ENCODE measurements at regions not wholly inside any gene's neighbourhood (a gene's known extent, or its start where the extent isn't known, plus 50 kb on each side); places are given as distances from the start of the nearest gene placed in this dataset.
A peak's percentile ranks its signal among the peaks of the same experiment; 100 is the strongest.
"Not testable (repeated sequence)": the region's sequence is repeated elsewhere in the genome, so short reads cannot be mapped to it uniquely, and the experiment has no call there.

DNA sequence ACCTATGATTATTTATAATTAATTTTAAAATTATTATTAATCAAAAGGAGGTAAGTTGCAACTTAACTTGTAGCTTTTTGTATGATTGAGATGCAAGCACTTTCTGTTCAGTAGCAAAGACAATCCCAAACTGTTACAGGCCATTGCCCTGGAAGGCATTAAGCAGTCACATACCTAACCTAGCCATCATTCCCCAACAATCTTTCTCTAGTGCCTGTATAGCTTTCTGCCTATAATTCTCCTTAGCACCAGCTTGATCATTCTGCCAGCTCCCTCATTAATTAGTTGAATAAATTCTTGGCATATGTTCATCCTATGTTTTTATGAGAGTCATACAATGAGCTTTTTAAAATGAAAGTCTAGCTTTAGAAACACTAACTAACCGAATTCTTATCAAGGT, 178.9 kb upstream of the TMEM106B start:
- no peak for DNase-seq (ENCODE audit: low read depth)
- H3K9ac ChIP-seq (ENCODE audit: low read length) = no peak overlapping the region
- no peaks in the 10 kb centered on the region for H3K4me1 ChIP-seq (ENCODE audit: control insufficient read depth, insufficient read depth, low read length)
- no peak overlapping the region for H3K4me3 ChIP-seq (ENCODE audit: low read length)
- no peaks in the 10 kb centered on the region for H3K9me3 ChIP-seq (ENCODE audit: control insufficient read depth, low read length)
- no peaks in the 10 kb centered on the region for H3K36me3 ChIP-seq (ENCODE audit: control insufficient read depth, insufficient read depth, low read length, severe bottlenecking)
- no peaks in the 10 kb centered on the region for H3K27me3 ChIP-seq (replicated peaks; ENCODE audit: control insufficient read depth, insufficient read depth, low read length)

DNA sequence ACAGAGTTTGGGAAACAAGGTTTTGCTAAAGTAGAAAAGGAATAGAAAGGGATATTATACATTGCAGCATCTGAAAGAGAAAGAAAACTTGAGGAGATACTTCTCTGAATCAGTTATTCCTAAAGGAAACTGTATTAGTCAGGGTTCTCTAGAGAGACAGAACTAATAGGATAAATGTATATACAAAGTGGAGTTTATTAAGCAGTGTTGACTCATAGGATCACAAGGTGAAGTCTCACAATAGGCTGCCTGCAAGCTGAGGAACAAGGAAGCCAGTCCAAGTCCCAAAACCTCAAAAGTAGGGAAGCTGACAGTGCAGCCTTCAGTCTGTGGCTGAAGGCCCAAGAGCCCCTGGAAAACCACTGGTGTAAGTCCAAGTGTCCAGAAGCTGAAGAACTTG, 167.6 kb upstream of the TMEM106B start:
- not testable (repeated sequence) for H3K9me3 ChIP-seq (ENCODE audit: control insufficient read depth, low read length); H3K27me3 ChIP-seq (replicated peaks; ENCODE audit: control insufficient read depth, insufficient read depth, low read length); DNase-seq (ENCODE audit: low read depth); H3K9ac ChIP-seq (ENCODE audit: low read length); H3K4me3 ChIP-seq (ENCODE audit: low read length); H3K4me1 ChIP-seq (ENCODE audit: control insufficient read depth, insufficient read depth, low read length); H3K36me3 ChIP-seq (ENCODE audit: control insufficient read depth, insufficient read depth, low read length, severe bottlenecking)

DNA sequence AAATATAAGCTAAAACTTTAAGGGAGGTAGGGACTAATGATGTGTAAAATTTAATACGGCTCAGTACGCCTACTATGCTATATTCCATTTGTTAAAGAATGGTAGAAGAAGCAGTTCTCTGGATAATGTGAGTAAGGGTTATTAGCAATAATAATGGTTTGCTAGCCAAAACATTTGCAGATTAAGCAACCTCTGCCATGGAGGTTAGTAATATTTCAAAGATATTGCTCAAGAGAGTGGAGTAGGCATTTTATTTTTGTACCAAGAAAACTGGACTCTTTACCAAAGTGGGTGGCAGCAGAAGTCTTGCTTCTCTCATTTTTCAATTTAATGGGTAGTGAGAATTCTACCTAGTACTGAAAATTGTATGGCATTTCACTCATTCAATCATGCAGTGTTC, 158.9 kb upstream of the TMEM106B start:
- Histone ChIP-seq H3K4me3 (ENCODE audit: low read length) (no peak overlapping the region), H3K4me1 (ENCODE audit: control insufficient read depth, insufficient read depth, low read length) (peaks cover 5% of the 10 kb centered on the region), H3K9me3 (ENCODE audit: control insufficient read depth, low read length) (peaks cover 15% of the 10 kb centered on the region), H3K36me3 (ENCODE audit: control insufficient read depth, insufficient read depth, low read length, severe bottlenecking) (no peaks in the 10 kb centered on the region), H3K27me3 (replicated peaks; ENCODE audit: control insufficient read depth, insufficient read depth, low read length) (no peaks in the 10 kb centered on the region), H3K9ac (ENCODE audit: low read length) (no peak overlapping the region)
- no peak for DNase-seq (ENCODE audit: low read depth)

DNA sequence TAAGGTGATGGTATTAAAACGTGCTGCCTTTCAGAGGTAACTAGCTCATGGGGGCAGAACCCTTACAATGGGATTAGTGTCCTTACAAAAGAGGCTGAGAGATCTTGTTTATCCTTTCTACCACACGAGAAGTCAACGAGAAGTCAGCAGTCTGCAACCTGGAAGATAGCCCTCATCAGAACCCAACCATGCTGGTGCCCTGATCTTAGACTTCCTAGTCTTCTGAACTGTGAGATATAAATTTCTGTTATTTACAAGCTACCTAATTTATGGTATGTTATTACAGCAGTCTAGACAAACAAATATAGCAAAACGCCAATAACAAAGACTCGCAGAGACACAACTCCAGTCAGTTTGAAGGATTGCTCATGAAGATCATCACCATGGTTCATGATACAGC, 157.5 kb upstream of the TMEM106B start:
- H3K9ac ChIP-seq (ENCODE audit: low read length) = no peak overlapping the region
- H3K27me3 ChIP-seq (replicated peaks; ENCODE audit: control insufficient read depth, insufficient read depth, low read length) = no peaks in the 10 kb centered on the region
- H3K4me1 ChIP-seq (ENCODE audit: control insufficient read depth, insufficient read depth, low read length) = peaks cover 5% of the 10 kb centered on the region
- H3K36me3 ChIP-seq (ENCODE audit: control insufficient read depth, insufficient read depth, low read length, severe bottlenecking) = no peaks in the 10 kb centered on the region
- no peak for DNase-seq (ENCODE audit: low read depth)
- peaks cover 28% of the 10 kb centered on the region for H3K9me3 ChIP-seq (ENCODE audit: control insufficient read depth, low read length)
- H3K4me3 ChIP-seq (ENCODE audit: low read length) = no peak overlapping the region

DNA sequence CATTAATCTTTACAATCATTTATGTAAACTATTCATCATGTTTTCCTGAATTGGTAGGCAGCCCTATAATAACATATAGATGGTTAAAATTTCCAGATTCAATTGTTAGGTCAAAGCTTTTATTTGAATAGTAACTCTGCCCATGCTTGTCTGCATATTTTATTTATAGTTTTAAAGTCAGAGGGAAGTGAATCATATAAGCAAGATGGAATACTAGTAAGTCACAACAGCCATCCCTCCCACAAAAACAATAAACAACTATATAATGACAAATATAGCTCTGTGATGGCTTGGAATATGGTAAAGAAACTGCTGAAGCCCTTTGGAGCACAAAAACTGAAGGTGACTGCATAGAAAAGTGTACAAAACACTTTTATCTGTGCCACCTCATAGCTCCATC, 156.3 kb upstream of the TMEM106B start:
- no peak overlapping the region for H3K9ac ChIP-seq (ENCODE audit: low read length)
- H3K4me1 ChIP-seq (ENCODE audit: control insufficient read depth, insufficient read depth, low read length) = peaks cover 5% of the 10 kb centered on the region
- H3K4me3 ChIP-seq (ENCODE audit: low read length) = no peak overlapping the region
- no peak for DNase-seq (ENCODE audit: low read depth)
- no peaks in the 10 kb centered on the region for H3K36me3 ChIP-seq (ENCODE audit: control insufficient read depth, insufficient read depth, low read length, severe bottlenecking)
- no peaks in the 10 kb centered on the region for H3K27me3 ChIP-seq (replicated peaks; ENCODE audit: control insufficient read depth, insufficient read depth, low read length)
- H3K9me3 ChIP-seq (ENCODE audit: control insufficient read depth, low read length) = peaks cover 29% of the 10 kb centered on the region

DNA sequence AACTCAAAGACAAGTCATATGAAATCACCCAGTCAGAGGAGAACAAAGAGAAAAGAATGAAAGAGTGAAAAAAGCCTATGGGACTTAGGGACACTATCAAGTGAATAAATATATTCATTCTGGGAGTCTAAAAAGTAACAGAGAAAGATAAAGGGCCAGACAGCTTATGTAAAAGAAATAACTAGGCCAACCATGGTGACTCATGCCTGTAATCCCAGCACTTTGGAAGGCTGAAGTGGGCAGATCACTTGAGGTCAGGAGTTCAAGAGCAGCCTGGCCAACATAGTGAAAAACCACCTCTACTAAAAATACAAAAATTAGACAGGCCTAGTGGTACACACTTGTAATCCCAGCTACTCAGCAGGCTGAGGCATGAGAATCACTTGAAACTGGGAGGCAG, 154.7 kb upstream of the TMEM106B start:
- H3K4me3 ChIP-seq (ENCODE audit: low read length) = no peak overlapping the region
- no peak overlapping the region for H3K9ac ChIP-seq (ENCODE audit: low read length)
- H3K4me1 ChIP-seq (ENCODE audit: control insufficient read depth, insufficient read depth, low read length) = peaks cover 5% of the 10 kb centered on the region
- H3K36me3 ChIP-seq (ENCODE audit: control insufficient read depth, insufficient read depth, low read length, severe bottlenecking) = no peaks in the 10 kb centered on the region
- no peak for DNase-seq (ENCODE audit: low read depth)
- peaks cover 29% of the 10 kb centered on the region for H3K9me3 ChIP-seq (ENCODE audit: control insufficient read depth, low read length)
- H3K27me3 ChIP-seq (replicated peaks; ENCODE audit: control insufficient read depth, insufficient read depth, low read length) = no peaks in the 10 kb centered on the region

DNA sequence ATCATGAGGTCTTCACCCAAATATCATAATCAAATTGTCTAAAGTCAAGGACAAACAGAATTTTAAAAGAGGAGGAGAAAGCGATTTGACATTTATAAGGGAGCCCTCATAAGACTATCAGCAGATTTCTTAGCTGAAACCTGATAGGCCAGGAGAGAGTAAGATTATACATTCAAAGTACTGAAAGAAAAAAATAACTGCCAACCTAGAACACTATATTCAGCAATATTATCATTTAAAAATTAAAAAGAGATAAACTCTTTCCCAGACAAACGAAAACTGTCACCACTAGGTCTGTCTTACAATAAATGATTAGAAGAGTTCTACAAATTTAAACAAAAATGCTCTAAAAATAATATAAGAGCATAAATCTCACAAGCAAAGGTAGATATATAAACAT, 154.1 kb upstream of the TMEM106B start:
- Histone ChIP-seq H3K27me3 (replicated peaks; ENCODE audit: control insufficient read depth, insufficient read depth, low read length) (no peaks in the 10 kb centered on the region), H3K4me3 (ENCODE audit: low read length) (peak overlapping the region; percentile 11), H3K4me1 (ENCODE audit: control insufficient read depth, insufficient read depth, low read length) (peaks cover 2% of the 10 kb centered on the region), H3K36me3 (ENCODE audit: control insufficient read depth, insufficient read depth, low read length, severe bottlenecking) (no peaks in the 10 kb centered on the region), H3K9ac (ENCODE audit: low read length) (no peak overlapping the region), H3K9me3 (ENCODE audit: control insufficient read depth, low read length) (peaks cover 29% of the 10 kb centered on the region)
- DNase-seq (ENCODE audit: low read depth) = no peak

DNA sequence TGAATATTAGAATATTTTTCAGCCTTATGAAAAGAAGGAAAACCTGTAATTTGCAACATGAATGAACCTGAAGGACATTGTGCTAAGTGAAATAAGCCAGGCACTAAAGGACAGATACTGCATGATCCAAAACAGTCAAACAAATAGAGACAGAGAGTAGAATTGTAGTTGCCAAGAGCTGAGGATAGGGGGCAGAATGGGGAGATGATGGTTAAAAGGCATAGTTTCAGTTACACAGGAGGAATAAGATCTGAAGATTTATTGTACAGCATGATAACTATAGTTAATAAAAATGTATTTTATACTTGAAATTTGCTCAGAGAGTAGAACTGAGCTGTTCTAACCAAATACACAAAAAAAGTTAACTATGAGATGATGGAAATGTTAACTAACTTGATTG, 149.0 kb upstream of the TMEM106B start:
- no peak overlapping the region for H3K9ac ChIP-seq (ENCODE audit: low read length)
- DNase-seq (ENCODE audit: low read depth) = no peak
- no peaks in the 10 kb centered on the region for H3K4me1 ChIP-seq (ENCODE audit: control insufficient read depth, insufficient read depth, low read length)
- no peaks in the 10 kb centered on the region for H3K27me3 ChIP-seq (replicated peaks; ENCODE audit: control insufficient read depth, insufficient read depth, low read length)
- H3K4me3 ChIP-seq (ENCODE audit: low read length) = no peak overlapping the region
- H3K9me3 ChIP-seq (ENCODE audit: control insufficient read depth, low read length) = peaks cover 15% of the 10 kb centered on the region
- H3K36me3 ChIP-seq (ENCODE audit: control insufficient read depth, insufficient read depth, low read length, severe bottlenecking) = no peaks in the 10 kb centered on the region

DNA sequence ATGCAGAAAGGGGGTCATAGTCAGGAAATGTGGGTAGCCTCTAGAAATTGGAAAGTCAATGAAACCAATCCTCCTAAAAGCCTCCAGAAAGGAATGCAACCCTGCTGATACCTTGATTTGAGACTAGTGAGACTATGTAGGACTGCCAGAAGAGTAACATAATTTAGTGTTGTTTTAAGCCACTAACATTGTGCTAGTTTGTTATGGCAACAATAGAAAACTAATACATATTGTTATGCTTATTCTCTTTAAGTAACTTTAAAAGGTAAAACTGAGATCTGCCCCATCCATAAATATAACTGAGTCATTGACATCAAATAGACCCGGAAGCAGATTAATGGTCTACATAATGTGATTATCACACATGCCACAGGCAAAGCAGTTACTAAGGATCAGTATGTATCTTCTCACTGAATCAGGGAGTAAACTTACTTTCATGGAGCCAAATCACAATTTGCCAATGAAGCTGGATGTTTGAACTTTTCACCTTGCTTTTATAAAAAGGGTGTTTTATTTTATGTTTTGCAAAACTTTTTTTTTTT, 146.4 kb upstream of the TMEM106B start:
- H3K9ac ChIP-seq (ENCODE audit: low read length) = no peak overlapping the region
- no peak for DNase-seq (ENCODE audit: low read depth)
- no peaks in the 10 kb centered on the region for H3K27me3 ChIP-seq (replicated peaks; ENCODE audit: control insufficient read depth, insufficient read depth, low read length)
- H3K4me1 ChIP-seq (ENCODE audit: control insufficient read depth, insufficient read depth, low read length) = no peaks in the 10 kb centered on the region
- H3K36me3 ChIP-seq (ENCODE audit: control insufficient read depth, insufficient read depth, low read length, severe bottlenecking) = no peaks in the 10 kb centered on the region
- H3K9me3 ChIP-seq (ENCODE audit: control insufficient read depth, low read length) = no peaks in the 10 kb centered on the region
- H3K4me3 ChIP-seq (ENCODE audit: low read length) = no peak overlapping the region

DNA sequence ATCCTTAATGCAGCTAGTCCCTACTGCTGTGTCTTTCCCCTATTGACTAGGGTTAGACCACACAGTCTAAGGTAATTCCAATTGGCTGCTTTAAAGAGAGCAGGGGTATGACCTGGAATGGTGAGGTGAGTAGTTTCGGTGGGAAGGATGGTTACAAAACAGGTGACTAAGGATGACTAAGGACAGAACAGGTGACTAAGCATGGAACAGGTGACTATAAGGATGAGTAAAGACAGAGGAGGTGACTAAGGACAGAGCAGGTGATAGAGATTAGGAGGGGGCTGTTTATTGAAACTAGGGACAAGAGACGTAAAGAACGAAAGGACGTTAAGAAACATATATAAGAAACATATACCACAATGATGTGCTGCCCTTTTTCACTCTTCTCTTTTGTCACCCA, 145.1 kb upstream of the TMEM106B start:
- Histone ChIP-seq H3K36me3 (ENCODE audit: control insufficient read depth, insufficient read depth, low read length, severe bottlenecking) (no peaks in the 10 kb centered on the region), H3K4me3 (ENCODE audit: low read length) (no peak overlapping the region), H3K27me3 (replicated peaks; ENCODE audit: control insufficient read depth, insufficient read depth, low read length) (no peaks in the 10 kb centered on the region), H3K9me3 (ENCODE audit: control insufficient read depth, low read length) (no peaks in the 10 kb centered on the region), H3K4me1 (ENCODE audit: control insufficient read depth, insufficient read depth, low read length) (no peaks in the 10 kb centered on the region), H3K9ac (ENCODE audit: low read length) (no peak overlapping the region)
- no peak for DNase-seq (ENCODE audit: low read depth)

DNA sequence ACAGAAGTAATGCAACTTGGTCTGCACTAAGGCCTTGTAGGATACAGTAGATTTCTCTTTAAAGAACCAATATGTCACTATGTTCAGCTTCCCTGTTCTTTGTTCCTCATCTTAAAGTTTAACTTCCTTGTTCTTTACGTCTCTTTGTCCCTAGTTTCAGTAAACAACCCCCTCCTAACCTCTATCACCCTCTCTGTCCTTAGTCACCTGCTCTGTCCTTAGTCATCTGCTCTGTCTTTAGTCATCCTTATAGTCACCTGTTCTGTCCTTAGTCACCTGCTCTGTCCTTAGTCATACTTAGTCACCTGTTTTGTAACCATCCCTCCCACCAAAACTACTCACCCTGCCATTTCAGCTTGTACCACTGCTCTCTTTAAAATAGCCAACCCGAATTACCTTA, 144.6 kb upstream of the TMEM106B start:
- Histone ChIP-seq H3K36me3 (ENCODE audit: control insufficient read depth, insufficient read depth, low read length, severe bottlenecking) (no peaks in the 10 kb centered on the region), H3K9me3 (ENCODE audit: control insufficient read depth, low read length) (no peaks in the 10 kb centered on the region), H3K4me3 (ENCODE audit: low read length) (no peak overlapping the region), H3K4me1 (ENCODE audit: control insufficient read depth, insufficient read depth, low read length) (no peaks in the 10 kb centered on the region), H3K27me3 (replicated peaks; ENCODE audit: control insufficient read depth, insufficient read depth, low read length) (no peaks in the 10 kb centered on the region), H3K9ac (ENCODE audit: low read length) (no peak overlapping the region)
- DNase-seq (ENCODE audit: low read depth) = no peak

DNA sequence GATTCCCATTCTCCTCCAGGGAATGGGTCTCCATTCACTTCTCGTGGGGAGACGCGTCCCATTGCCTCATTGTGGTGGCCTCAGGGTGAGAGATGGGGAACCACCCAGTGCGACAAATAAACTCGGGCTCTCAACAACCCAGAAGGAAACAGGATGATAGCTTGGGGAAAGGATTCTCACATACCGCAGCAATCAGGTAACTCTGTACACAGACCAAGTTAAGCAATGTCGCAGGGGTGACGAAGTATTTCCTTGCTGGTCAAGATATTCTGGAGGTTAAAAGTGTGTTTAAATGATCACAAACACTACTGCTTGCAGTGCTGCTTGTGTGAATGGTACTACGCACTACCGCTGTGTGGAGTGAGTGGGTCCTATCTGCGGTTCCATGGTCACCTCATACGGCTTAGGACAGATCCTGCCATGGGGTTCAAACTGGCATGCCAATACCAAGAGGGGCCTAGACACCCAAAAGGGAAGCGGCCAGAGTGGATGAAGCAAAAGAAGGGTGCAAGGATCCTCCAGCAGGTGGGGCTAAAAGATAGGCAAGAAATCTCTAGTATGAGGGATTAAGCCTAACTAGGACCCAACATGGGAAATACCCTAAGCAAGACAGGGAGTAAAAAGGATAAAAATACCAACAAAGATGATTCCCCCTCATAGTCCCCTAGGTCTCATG, 143.8 kb upstream of the TMEM106B start:
- Histone ChIP-seq H3K9ac (ENCODE audit: low read length) (no peak overlapping the region), H3K4me3 (ENCODE audit: low read length) (no peak overlapping the region), H3K36me3 (ENCODE audit: control insufficient read depth, insufficient read depth, low read length, severe bottlenecking) (no peaks in the 10 kb centered on the region), H3K27me3 (replicated peaks; ENCODE audit: control insufficient read depth, insufficient read depth, low read length) (no peaks in the 10 kb centered on the region), H3K9me3 (ENCODE audit: control insufficient read depth, low read length) (no peaks in the 10 kb centered on the region), H3K4me1 (ENCODE audit: control insufficient read depth, insufficient read depth, low read length) (no peaks in the 10 kb centered on the region)
- peak; percentile 85 for DNase-seq (ENCODE audit: low read depth)

All from adipocyte (in vitro differentiated cells).